ENCODE measurements at regions not wholly inside any gene's neighbourhood (a gene's known extent, or its start where the extent isn't known, plus 50 kb on each side); places are given as distances from the start of the nearest gene placed in this dataset.

DNA sequence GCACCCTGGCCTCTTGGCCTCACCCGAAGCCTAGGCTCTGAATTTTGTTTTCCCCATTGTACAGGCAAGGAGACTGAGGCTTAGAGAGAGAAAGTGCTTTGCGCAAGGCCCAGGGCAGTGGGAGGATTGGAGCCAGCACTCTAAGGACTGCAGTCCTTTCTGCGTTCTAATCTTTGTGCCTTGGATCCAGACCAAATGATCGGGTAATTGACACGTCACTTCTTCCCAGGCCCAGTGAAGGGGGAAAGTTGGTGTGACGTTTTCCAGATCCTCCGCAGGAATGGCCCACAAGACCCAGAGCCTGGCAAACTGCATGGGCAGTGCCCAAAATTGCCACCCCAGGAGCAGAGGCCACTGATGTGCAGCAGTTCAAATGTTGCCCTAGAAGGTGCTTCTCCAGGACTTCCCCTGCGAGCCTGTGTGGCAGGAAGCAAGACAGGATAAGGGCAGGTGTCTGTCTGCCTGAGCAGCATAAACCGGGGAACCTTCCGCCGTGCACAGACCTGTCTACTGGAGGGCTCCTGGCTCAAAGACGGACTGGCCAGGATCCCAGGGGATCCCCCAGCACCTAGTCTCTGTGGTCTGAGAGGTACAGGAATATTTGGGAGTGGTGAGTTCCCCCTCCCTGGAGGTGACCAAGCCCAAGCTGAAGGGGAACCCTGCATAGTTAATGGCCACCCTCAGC is 194.5 kb upstream of the TLE3 start:
- TF ChIP-seq, protein P1, sequence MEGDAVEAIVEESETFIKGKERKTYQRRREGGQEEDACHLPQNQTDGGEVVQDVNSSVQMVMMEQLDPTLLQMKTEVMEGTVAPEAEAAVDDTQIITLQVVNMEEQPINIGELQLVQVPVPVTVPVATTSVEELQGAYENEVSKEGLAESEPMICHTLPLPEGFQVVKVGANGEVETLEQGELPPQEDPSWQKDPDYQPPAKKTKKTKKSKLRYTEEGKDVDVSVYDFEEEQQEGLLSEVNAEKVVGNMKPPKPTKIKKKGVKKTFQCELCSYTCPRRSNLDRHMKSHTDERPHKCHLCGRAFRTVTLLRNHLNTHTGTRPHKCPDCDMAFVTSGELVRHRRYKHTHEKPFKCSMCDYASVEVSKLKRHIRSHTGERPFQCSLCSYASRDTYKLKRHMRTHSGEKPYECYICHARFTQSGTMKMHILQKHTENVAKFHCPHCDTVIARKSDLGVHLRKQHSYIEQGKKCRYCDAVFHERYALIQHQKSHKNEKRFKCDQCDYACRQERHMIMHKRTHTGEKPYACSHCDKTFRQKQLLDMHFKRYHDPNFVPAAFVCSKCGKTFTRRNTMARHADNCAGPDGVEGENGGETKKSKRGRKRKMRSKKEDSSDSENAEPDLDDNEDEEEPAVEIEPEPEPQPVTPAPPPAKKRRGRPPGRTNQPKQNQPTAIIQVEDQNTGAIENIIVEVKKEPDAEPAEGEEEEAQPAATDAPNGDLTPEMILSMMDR (IDR thresholded peaks at IDR 0.05): no peak
- TF ChIP-seq POLR2AphosphoS5 (IDR thresholded peaks at IDR 0.05): peak in 1 of 3 donors; percentile 14

All from stomach (tissue), 4 donors.